GM19395 (cell line): ENCODE measurements at regions not wholly inside any gene's neighbourhood (a gene's known extent, or its start where the extent isn't known, plus 50 kb on each side); places are given as distances from the start of the nearest gene placed in this dataset.

Source experiments
- ATAC-seq: cut with Tn5 transposase; IDR thresholded peaks from one replicate; pipeline ENCODE4 v1.9.1; 2021; ENCODE audit warnings: mild to moderate bottlenecking, moderate library complexity; ENCODE audit not compliant: unreplicated experiment

DNA sequence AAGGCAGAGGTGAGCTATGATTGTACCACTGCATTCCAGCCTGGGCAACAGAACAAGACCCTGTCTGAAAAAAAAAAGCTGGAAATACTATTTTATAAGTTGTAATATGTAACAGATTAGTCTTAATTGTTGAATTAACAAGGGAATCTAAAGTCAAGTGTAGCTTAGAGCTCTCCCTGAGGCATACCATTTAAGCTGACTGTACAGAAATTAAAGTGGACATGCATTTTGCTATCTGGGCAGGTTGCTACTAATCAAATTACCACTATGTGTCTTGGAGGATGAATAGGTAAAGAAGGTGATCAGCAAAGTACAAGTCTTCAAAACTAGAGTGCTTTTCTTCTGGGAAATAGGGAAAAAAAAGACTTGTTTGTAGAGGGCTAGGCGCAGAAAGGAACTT lies 205.3 kb upstream of the JADE1 start:
- ATAC-seq, result no peak

GRCh38 chr4:128603081-128603480 lies 206.4 kb upstream of the JADE1 start:
- no peak for ATAC-seq

GRCh38 chr4:128601991-128602695 lies 207.4 kb upstream of the JADE1 start:
- ATAC-seq, result no peak

DNA sequence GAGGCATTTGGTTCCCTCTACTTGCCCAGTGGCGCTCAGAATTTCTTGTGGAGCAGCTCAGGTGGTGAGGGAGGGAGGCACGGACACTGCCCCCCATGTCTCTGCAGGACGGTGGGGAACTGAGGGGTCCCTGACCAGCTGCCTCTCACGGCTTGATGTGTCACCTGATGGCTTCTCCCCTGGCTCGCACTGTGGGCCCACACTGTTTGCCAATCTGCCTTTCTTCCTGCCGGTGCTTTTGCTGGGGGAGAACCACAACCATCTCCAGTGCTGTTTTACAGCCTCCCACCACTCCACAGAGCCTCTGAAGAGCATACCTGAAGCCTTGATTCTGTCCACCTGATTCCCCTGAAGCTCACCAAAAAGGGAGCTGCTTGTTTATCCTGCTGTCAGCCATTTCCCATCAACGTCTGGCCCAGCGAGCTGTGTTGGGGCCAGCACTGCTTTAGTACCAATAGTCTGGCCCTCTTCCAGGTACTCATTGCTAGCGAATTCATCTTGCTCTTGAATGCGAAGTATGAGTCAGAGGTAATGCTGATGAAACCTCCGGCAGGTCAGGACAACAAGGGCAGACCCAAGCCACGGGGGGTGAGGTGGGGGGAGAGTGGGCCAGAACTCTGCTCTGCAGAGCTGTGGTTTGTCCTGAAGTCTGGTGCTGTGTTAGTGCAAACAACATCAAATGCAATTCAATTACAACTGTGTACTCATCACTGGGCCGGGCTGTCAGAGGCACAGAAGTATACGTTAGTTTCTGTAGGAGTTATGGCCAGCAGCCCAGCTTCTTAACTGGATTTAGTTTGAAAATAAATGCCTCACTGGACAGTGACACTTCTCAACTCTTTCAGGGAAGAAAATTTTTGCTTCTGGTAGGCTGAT lies 208.3 kb upstream of the JADE1 start:
- ATAC-seq, result no peak

GRCh38 chr4:128600410-128600809 lies 209.1 kb upstream of the JADE1 start:
- no peak for ATAC-seq

GRCh38 chr4:128597500-128597899 lies 212.0 kb upstream of the JADE1 start:
- no peak for ATAC-seq

DNA sequence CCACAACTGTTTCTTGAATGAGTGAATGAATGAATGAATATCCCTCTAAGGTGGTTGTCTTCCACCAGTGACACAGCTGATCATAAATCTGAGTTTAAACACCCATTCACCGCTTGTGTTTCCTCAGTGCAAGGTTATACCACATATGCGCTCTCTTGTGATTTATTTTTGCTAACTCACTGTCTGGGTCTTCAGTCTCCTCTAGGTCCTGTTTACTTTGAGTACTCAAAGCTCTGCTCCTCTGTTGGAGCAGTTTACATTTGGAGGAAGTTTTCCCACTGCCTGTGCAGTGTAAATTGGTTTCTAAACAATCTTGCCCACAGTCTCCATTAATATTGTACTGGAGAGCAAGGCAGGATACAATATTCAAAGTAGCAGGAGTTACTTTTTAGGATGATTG lies 212.6 kb upstream of the JADE1 start:
- no peak for ATAC-seq

DNA sequence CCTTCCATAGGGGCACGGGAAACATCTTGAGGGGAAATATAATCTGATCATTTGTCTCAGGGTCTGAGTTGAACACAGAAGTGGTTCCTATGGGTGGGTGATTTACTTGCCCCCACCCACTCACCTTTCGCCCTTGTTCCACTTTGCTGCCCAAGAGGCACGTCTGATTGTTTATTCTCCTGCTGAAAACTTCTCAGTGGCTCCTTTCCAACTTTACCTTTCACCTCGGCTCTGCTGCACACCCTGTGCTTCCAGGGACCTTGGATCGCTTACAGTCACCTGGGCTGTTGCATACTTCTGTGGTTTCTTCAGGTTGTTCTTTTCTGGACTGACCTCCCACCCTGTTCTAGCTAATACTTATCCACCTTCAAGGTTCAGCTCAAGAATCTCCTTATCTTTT lies 213.4 kb upstream of the JADE1 start:
- no peak for ATAC-seq

GRCh38 chr4:128591482-128591881 lies 218.0 kb upstream of the JADE1 start:
- ATAC-seq, result no peak

DNA sequence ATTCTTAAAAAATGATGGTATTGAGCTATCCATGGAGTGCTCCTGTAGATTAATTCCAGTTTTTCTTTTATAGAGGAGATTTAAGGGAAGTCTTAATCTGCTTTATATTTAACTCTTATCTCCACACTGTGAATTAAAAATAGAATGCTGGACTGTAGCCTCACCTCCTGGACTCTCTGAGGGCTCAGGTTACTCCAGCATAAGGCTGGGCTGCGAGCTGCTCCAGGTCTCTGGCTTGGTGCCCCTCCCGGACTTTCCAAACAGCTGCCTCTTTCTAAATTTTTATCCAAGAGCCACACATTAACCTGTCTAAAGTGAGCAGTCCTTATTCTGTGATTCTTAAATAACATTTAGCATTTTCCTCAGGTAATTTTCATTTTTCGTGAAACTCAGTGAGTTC lies 218.7 kb upstream of the JADE1 start:
- no peak for ATAC-seq

- no peak for ATAC-seq
Measured at GRCh38 chr4:128590034-128590740, 219.3 kb upstream of the JADE1 start.

- ATAC-seq, result no peak
Measured at GRCh38 chr4:128589384-128589965, 220.0 kb upstream of the JADE1 start.

DNA sequence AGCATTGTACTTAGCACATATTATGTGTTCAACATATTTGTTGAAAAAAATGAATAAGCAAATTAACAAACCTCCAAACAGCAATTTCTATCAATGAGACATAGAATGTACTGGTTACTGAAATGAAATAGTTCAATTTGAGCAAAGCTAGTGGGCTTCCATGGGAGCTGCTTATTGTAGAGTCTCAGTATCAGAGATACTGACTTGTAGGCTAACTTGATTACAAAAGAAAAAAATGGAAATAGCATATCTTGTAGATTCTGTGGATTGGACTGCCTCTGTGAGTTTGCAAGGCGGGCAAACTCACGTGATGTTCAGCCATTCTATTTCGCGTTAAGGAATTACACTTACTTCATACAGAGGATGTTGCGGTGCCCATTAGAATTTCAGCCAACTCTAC lies 222.1 kb upstream of the JADE1 start:
- ATAC-seq, result no peak

GRCh38 chr4:128583753-128584712 lies 225.5 kb upstream of the JADE1 start:
- ATAC-seq, result no peak

GRCh38 chr4:128582427-128582870 lies 227.1 kb upstream of the JADE1 start:
- ATAC-seq, result no peak

- no peak for ATAC-seq
Measured at GRCh38 chr4:128579154-128579853, 230.2 kb upstream of the JADE1 start.

- ATAC-seq, result peak; percentile 98
Measured at GRCh38 chr4:128574706-128575105, 234.8 kb upstream of the JADE1 start.

DNA sequence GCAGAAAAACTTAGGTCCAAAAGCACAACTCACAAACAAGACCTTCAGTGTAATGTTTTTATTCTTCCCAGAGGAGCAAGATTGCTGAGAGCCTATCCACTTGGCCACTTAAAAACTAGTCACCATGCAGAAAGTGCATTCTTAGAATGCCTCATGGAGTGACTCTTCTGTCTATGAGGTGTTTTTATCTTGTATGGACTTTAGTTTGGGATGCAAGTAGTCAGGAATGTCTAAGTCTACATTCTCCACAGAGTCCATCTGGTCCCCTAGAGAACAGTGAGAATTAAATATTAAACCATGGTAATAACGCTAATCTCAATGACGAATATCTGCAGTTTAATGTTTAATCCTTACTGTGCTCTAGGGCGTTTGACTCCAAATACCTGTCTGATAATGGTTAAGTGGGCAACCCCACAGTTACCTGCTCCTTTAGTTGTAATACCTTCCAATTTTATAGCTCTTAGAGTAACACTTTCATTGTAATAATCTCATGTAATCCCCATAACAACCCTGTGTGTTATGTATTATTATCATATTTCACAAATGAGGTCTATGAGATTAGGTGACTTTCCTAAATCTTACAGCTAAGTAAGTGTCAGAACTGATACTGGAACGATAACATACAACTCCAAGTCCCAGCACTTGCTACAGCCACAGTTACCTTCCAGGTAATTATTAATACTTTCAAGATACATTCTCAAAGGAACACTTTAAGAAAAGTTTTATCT lies 235.6 kb upstream of the JADE1 start:
- no peak for ATAC-seq

DNA sequence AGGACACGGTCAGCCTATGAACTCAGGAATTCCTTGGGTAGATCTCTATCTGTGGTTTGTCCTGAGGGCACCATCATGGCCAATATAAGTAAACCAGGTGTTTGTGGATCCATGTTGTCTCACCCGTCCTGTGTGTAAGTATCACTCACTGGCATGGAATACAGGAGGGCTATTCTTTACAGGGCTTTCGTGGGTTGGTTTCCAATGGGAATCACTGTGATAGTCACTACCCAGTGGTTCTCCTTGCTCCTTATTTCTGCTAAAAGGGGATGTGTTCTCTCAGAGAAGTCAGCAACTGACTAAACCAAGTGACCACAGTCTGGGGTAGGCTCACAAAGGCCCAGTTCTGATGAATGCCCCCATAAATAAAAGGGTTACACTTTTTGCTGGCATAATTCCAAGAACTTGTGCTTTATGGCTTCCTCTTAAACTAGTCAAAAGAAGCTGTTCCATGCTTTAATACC lies 236.7 kb upstream of the JADE1 start:
- ATAC-seq, result no peak
